K562 (cell line): ENCODE measurements at regions not wholly inside any gene's neighbourhood (a gene's known extent, or its start where the extent isn't known, plus 50 kb on each side); places are given as distances from the start of the nearest gene placed in this dataset.

Source experiments
- ARID3A ChIP-seq: IDR thresholded peaks from 2 replicates; pipeline ENCODE4 v1.6.1; 2012; ENCODE audit warnings: low read depth, low read length, improper control_type of control experiment, borderline replicate concordance
- CC2D1A ChIP-seq: fragments of 450-650 bp; IDR thresholded peaks from 2 replicates; pipeline ENCODE4 v1.6.1; 2017; ENCODE audit warnings: mild to moderate bottlenecking
- HSF4 ChIP-seq: fragments of 250-450 bp; sonication (Bioruptor Pico); IDR thresholded peaks from 2 replicates; pipeline ENCODE4 v2.1.2; 2022; ENCODE audit warnings: mild to moderate bottlenecking, moderate library complexity, borderline replicate concordance
- NCOA4 ChIP-seq: fragments of 450-650 bp; IDR thresholded peaks from 2 replicates; pipeline ENCODE4 v1.6.1; 2018; ENCODE audit warnings: mild to moderate bottlenecking; ENCODE audit not compliant: partially characterized antibody
- RNF2 ChIP-seq: sonication (generic); IDR thresholded peaks from 2 replicates; pipeline ENCODE4 v1.6.1; 2016
- TSHZ1 ChIP-seq: fragments of 250-450 bp; sonication (Bioruptor Pico); IDR thresholded peaks from 2 replicates; pipeline ENCODE4 v1.4.0; 2020; ENCODE audit warnings: mild to moderate bottlenecking, moderate library complexity
- ZBTB40 ChIP-seq, 2 experiments: fragments of 450-650 bp in 1 of 2; sonication (generic) in 1 of 2; formaldehyde crosslinking in 1 of 2; IDR thresholded peaks; 2 replicates each; pipeline versions ENCODE4 v1.7.1 to v1.9.0; 2016 to 2022; ENCODE audit warnings: inconsistent platforms in 1 of 2, mild to moderate bottlenecking in 1 of 2, missing genetic modification reagents in 1 of 2

- TF ChIP-seq ZBTB40 (IDR thresholded peaks at IDR 0.05), result no peak
- TF ChIP-seq ZBTB40 (CRISPR knock-in tag; IDR thresholded peaks at IDR 0.05), result no peak
- no peak for TF ChIP-seq HSF4 (CRISPR knock-in tag)
- TF ChIP-seq NCOA4, result no peak
- no peak for TF ChIP-seq CC2D1A
- TF ChIP-seq ARID3A, result no peak
- TF ChIP-seq RNF2, result no peak
- TF ChIP-seq TSHZ1 (CRISPR knock-in tag), result no peak
Measured at GRCh38 chr1:60277269-60277668, 203.7 kb upstream of the C1orf87 start (continued).
